GM21717 (cell line): ENCODE measurements at regions not wholly inside any gene's neighbourhood (a gene's known extent, or its start where the extent isn't known, plus 50 kb on each side); places are given as distances from the start of the nearest gene placed in this dataset.

Experiments used
- ATAC-seq: cut with Tn5 transposase; IDR thresholded peaks from one replicate; pipeline ENCODE4 v1.9.1; 2021; ENCODE audit warnings: mild to moderate bottlenecking, moderate library complexity; ENCODE audit not compliant: unreplicated experiment

DNA sequence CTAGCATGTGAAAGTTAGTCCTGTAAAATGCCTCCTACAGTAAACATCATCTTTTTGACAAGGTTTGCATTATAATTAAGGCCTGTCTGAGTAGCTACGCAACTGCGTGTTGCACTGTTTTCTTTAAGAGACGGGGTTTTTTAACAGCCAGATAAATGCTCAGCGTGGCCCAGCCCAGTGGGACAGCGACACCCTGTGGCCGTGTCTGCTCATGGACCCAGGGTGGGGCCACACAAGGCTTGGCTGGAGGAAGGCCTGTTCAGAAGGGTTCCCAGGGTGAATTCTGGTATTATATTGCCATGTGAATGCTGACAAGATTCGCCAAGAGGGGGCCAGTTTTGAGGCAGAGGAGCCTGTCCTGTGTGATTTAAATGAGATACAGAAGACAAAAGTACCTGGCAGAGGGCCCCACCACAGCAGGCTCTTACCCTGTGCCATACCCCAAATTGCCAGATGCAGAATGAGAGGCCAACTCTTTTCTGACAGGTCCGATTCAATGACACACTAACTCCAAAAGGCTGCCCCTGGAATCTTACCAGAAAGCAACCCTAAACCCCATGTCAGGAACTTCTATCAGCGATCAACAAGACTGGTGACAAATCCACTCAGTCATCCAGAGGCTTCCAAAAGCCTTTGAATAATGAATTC is 65.9 kb upstream of the IRX6 start:
- ATAC-seq = peak; percentile 72

DNA sequence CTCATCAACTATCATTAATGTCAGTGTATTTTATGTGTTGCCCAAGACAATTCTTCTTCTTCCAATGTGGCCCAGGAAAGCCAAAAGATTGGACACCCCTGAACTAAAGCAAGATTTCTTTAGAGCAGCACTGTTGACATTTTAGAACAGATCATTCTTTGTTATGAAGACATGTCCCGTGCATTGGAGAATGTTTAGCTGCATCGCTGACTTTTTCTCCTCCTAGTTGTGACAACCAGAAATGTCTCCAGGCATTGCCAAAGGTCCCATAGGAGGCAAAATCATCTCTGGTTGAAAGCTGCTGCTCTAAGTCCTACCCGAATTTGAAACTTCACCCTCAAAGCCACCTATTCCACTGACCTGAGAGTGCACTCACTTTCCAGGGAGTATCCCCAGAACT is 62.7 kb upstream of the IRX6 start:
- ATAC-seq = no peak

DNA sequence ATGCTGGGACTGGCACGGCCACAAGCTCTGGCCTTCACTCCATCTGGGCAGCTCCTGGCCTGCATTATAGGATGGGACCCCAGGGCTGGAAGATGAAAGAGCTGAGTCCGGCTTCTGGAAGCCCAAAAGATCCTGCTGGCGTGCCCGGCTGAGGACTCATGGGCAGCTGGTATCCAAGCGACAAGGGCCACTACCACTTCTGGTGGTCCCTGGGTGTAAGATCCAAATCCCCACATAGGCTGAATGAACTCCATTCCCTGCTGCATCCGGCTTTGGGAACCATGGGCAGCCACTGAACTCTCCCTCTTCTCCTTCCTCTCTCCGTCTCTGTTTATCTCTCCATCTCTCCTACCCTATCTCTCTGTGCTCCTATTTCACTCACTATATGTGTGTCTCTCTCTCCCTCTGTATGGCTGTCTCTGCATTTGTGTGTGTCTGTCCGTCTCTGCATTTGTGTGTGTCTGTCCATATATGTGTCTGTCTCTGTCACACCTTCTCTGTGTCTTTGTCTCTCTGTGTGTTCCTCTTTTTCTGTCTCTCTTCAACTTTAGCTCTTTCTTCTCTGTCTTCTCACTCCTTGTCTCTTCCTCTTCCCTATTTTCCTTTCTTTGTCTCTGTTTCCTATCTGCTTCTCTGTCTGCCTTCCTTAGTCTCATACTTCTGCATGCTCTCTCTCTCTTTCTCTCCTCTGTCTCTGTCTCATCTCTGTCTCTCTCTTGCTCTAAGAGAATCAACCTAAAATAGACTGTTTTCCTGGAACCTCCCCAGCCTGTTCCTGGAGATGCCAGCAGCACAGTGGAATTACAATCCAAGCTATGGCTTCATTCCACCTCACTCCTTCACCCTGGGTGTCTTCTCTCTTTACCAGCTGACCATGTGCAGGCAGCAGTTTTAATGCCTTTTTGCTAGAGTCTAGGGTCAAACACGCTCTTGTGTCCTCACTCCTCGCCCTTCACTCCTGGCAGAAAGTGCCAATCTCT is 60.4 kb upstream of the IRX6 start:
- ATAC-seq = no peak

GRCh38 chr16:55264949-55265348 is 59.1 kb upstream of the IRX6 start:
- ATAC-seq = no peak

DNA sequence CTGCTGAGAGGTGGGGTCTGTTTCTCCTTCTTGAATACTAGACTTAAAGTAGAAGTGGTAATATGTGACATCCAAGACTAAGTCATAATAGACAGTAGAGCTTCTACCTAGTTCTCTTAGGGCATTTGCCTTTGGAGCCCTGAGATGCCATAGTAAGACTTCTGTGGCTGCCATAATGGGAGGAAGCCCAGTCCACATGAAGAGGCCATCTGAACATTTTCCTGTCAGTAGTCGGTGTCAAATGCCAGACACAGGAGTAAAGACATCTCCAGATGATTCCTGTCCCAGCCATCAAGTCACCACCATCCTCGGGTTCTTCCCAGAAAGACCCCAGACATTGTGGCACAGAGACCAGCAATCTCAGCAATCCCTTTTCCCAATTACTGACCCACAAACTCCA is 58.1 kb upstream of the IRX6 start:
- ATAC-seq = no peak

DNA sequence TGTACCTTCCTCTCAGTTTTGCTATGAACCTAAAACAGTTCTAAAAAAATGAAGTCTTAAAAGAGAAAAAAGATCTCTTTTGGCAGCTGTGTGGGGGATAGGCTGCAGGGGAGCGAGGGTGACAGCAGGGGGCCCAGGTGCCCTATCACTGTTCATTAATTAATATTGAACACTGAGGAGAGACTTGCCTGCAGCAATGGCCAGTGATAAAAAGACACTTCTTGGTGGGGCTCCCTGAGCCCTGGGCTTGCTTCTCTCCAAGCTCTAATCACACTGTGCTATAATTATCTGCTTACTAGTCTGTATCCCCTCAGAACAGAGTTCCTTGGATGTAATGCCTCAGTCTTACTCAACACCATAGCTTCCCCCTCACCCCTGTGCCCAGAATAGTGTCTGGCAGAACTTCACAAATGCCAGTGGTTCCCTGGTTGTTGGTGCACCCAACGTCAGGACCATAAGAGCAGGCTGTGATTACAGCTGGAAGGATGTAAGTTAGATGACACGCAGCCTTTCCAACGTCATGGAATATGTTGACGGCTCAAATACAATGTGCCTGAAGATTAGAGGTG is 52.0 kb upstream of the IRX6 start:
- ATAC-seq = no peak

GRCh38 chr16:55272744-55273143 is 51.3 kb upstream of the IRX6 start:
- no peak for ATAC-seq

GRCh38 chr16:55273356-55273755 is 50.6 kb upstream of the IRX6 start:
- no peak for ATAC-seq

DNA sequence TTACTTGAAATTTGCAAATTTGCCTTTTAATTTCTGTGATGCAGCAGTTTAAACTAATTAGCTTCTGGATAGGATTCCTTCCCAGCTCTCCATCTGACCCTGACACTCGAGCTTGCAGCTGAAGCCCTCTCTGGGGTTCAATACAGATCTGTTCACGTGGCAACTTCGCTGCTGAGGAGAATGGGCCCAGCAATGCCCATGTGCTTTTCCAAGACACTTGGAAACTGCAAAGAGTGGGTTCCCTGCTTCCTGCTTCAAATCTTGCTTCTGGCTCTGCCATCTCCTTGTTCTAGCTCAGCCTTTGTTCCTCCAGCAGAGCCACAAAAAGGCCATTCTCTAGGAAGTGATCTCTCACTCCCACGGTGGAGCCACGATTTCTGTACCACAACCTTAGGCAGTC is 50.0 kb upstream of the IRX6 start:
- no peak for ATAC-seq
